HCT116 (cell line): ENCODE measurements at regions not wholly inside any gene's neighbourhood (a gene's known extent, or its start where the extent isn't known, plus 50 kb on each side); places are given as distances from the start of the nearest gene placed in this dataset.

ENCODE experiments used
- ATAC-seq: fragments of 200-7000 bp; cut with Tn5 transposase; 2 replicates; pipeline ENCODE4 v1.9.1; 2020; ENCODE audit warnings: mild to moderate bottlenecking, moderate library complexity
- BruUV-seq: library from RNA; stranded (reverse); fragments of 400-500 nt; replicated peaks from 2 replicates; lab custom pipeline; 2021; lab: Mats Ljungman, UMichigan
- CTCF ChIA-PET: fragments of 300-600 bp; sonication (Branson Sonifier 250); formaldehyde crosslinking; loops from one replicate; lab custom pipeline; 2021; ENCODE audit warnings: antibody characterized with exemption; lab: Charles Lee
- POLR2A ChIA-PET: fragments of 300-600, 350-600 bp; sonication (Branson Sonifier 250); formaldehyde crosslinking; loops from one replicate; lab custom pipeline; 2021; ENCODE audit warnings: antibody characterized with exemption; lab: Charles Lee
- RAD21 ChIA-PET, 2 experiments: fragments of 300-600 bp; sonication (Branson Sonifier 250); formaldehyde crosslinking; loops; one replicate each; lab custom pipeline; 2023; ENCODE audit warnings: low total read pairs in 2 of 2; ENCODE audit not compliant: uncharacterized antibody in 2 of 2, unreplicated experiment in 2 of 2, low non-redundant PET in 1 of 2; lab: Charles Lee
- DNase-seq: peaks from one replicate; pipeline ENCODE4 v3.0.0-alpha.2; 2010; ENCODE audit warnings: low read depth, low spot score
- H2AFZ ChIP-seq: fragments of 200-600 bp; shearing (Covaris generic), sonication (generic); 2 replicates; pipeline ENCODE4 v1.6.1; 2017; ENCODE audit warnings: low read depth, mixed run types, mixed read lengths, antibody characterized with exemption, low read length; ENCODE audit not compliant: poor library complexity, severe bottlenecking
- H3K27ac ChIP-seq: 2 replicates; pipeline ENCODE4 v1.5.1; 2012; ENCODE audit warnings: low read depth, low read length
- H3K27me3 ChIP-seq: fragments of 200-600 bp; sonication (generic); 2 replicates; pipeline ENCODE4 v1.6.1; 2016; ENCODE audit warnings: mixed run types, low read length, mixed read lengths; ENCODE audit not compliant: insufficient read depth
- H3K36me3 ChIP-seq, 2 experiments: fragments of 200-500 bp in 1 of 2; fragments of 200-600 bp in 1 of 2; sonication (Bioruptor generic) in 1 of 2; sonication (generic) in 1 of 2; 2 replicates each; pipeline versions ENCODE4 v1.5.1 to v1.6.1; 2014 to 2016; ENCODE audit warnings: low read length in 2 of 2, inconsistent platforms in 1 of 2, mixed read lengths in 1 of 2, mixed run types in 1 of 2; ENCODE audit not compliant: insufficient read depth in 2 of 2, control insufficient read depth in 1 of 2
- H3K4me1 ChIP-seq, 2 experiments: fragments of 200-600 bp in 1 of 2; sonication (generic) in 1 of 2; 2 replicates each; pipeline versions ENCODE4 v1.5.1 to v1.6.1; 2012 to 2017; ENCODE audit warnings: low read length in 2 of 2, inconsistent platforms in 1 of 2, mild to moderate bottlenecking in 1 of 2, mixed read lengths in 1 of 2, mixed run types in 1 of 2, moderate library complexity in 1 of 2; ENCODE audit not compliant: insufficient read depth in 2 of 2, control insufficient read depth in 1 of 2
- H3K4me2 ChIP-seq: fragments of 200-600 bp; sonication (generic); 2 replicates; pipeline ENCODE4 v1.6.1; 2017; ENCODE audit warnings: mixed run types, low read length, mixed read lengths
- H3K4me3 ChIP-seq, 2 experiments: fragments of 200-600 bp in 1 of 2; sonication (generic) in 1 of 2; replicated peaks in 1 of 2; 2 replicates each; pipeline ENCODE4 v1.5.1; 2011 to 2016; ENCODE audit warnings: low read length in 2 of 2, control low read depth in 1 of 2, low read depth in 1 of 2, mild to moderate bottlenecking in 1 of 2, mixed read lengths in 1 of 2, mixed run types in 1 of 2
- H3K79me2 ChIP-seq: fragments of 200-600 bp; sonication (generic); 2 replicates; pipeline ENCODE4 v1.6.1; 2017; ENCODE audit warnings: mild to moderate bottlenecking, mixed run types, low read length, moderate library complexity, mixed read lengths; ENCODE audit not compliant: insufficient read depth
- H3K9ac ChIP-seq: fragments of 200-600 bp; sonication (generic); 2 replicates; pipeline ENCODE4 v1.6.1; 2016; ENCODE audit warnings: low read length, mixed read lengths
- H3K9me2 ChIP-seq: fragments of 200-600 bp; sonication (generic), shearing (Covaris generic); 2 replicates; pipeline ENCODE4 v1.6.1; 2017; ENCODE audit warnings: mixed run types, mild to moderate bottlenecking, moderate library complexity; ENCODE audit not compliant: insufficient read depth
- H3K9me3 ChIP-seq, 2 experiments: fragments of 200-500 bp in 1 of 2; fragments of 200-600 bp in 1 of 2; sonication (Bioruptor generic) in 1 of 2; sonication (generic) in 1 of 2; 2 replicates each; pipeline ENCODE4 v1.6.1; 2014 to 2017; ENCODE audit warnings: low read length in 2 of 2, mixed read lengths in 2 of 2, inconsistent platforms in 1 of 2, low read depth in 1 of 2, mild to moderate bottlenecking in 1 of 2, mixed run types in 1 of 2, moderate library complexity in 1 of 2; ENCODE audit not compliant: control insufficient read depth in 1 of 2, insufficient read depth in 1 of 2
- H4K20me1 ChIP-seq: fragments of 200-600 bp; sonication (generic), shearing (Covaris generic); 2 replicates; pipeline ENCODE4 v1.6.1; 2017; ENCODE audit warnings: mixed run types, mild to moderate bottlenecking, moderate library complexity; ENCODE audit not compliant: insufficient read depth
- ATF3 ChIP-seq: IDR thresholded peaks from 2 replicates; pipeline ENCODE4 v1.6.1; 2012
- CBX3 ChIP-seq: IDR thresholded peaks from 2 replicates; pipeline ENCODE4 v1.6.1; 2012; ENCODE audit warnings: low read depth
- EZH2 ChIP-seq: fragments of 200-600 bp; sonication (generic); IDR thresholded peaks from 2 replicates; pipeline ENCODE4 v1.6.1; 2017; ENCODE audit warnings: antibody characterized with exemption, mixed run types
- EZH2phosphoT487 ChIP-seq: fragments of 200-600 bp; IDR thresholded peaks from 2 replicates; pipeline ENCODE4 v1.6.1; 2018; ENCODE audit warnings: antibody characterized with exemption, borderline replicate concordance
- FOSL1 ChIP-seq: IDR thresholded peaks from 2 replicates; pipeline ENCODE4 v1.6.1; 2012; ENCODE audit warnings: low read depth
- POLR2AphosphoS5 ChIP-seq: IDR thresholded peaks from 2 replicates; pipeline ENCODE4 v1.6.1; 2011; ENCODE audit warnings: mild to moderate bottlenecking, low read depth, low read length, moderate library complexity
- RAD21 ChIP-seq: IDR thresholded peaks from 2 replicates; pipeline ENCODE4 v1.6.1; 2012; ENCODE audit warnings: low read depth, mild to moderate bottlenecking
- SP1 ChIP-seq: IDR thresholded peaks from 2 replicates; pipeline ENCODE4 v1.6.1; 2012; ENCODE audit warnings: low read depth
- SRF ChIP-seq: IDR thresholded peaks from 2 replicates; pipeline ENCODE4 v1.6.1; 2012; ENCODE audit warnings: low read depth
- intact Hi-C: fragments of 100-400 bp; cut with micrococcal nuclease; formaldehyde crosslinking; loops from 2 replicates; pipeline ENCODE4 v1.10.0; 2022

DNA sequence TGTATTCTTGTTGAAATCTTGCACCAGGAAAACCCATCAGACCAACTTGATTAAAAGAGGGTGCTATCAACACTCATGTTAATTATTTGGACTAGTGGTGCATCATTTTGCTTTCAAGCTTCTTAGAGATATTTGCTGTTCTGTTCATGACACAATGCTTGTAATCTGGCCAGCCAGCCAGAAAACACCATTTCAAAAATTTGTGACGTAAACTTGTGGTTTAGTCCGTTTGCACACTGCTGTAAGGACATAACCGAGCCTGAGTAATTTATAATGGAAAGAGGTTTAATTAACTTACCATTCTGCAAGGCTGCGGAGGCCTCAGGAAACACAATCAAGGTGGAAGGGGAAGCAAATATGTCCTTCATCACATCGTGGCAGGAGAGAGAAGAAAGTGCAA is 374.3 kb upstream of the TGFBR2 start:
- Histone ChIP-seq H3K9ac (no peak overlapping the region), H3K27ac (no peak overlapping the region), H3K4me1 (peaks cover 24 to 25% of the 10 kb centered on the region in 2 experiments), H3K79me2 (no peaks in the 10 kb centered on the region), H4K20me1 (no peaks in the 10 kb centered on the region), H3K27me3 (no peaks in the 10 kb centered on the region), H3K9me3 (no peaks in the 10 kb centered on the region), H3K9me2 (no peaks in the 10 kb centered on the region), H3K36me3 (no peaks in the 10 kb centered on the region), H3K4me2 (no peak overlapping the region), H3K4me3 (no peak overlapping the region), H2AFZ (no peak overlapping the region)
- DNase-seq (no peak), ATAC-seq (no peak)
- ChIA-PET CTCF (no interaction called here), RAD21 (no interaction called here), POLR2A (no interaction called here)
- intact Hi-C loops, result no loop called here
- no TSS peak for BruUV-seq
- TF ChIP-seq SP1 (no peak), CBX3 (no peak), EZH2 (no peak), EZH2phosphoT487 (no peak), POLR2AphosphoS5 (no peak), RAD21 (no peak), SRF (no peak), FOSL1 (no peak), ATF3 (no peak)

DNA sequence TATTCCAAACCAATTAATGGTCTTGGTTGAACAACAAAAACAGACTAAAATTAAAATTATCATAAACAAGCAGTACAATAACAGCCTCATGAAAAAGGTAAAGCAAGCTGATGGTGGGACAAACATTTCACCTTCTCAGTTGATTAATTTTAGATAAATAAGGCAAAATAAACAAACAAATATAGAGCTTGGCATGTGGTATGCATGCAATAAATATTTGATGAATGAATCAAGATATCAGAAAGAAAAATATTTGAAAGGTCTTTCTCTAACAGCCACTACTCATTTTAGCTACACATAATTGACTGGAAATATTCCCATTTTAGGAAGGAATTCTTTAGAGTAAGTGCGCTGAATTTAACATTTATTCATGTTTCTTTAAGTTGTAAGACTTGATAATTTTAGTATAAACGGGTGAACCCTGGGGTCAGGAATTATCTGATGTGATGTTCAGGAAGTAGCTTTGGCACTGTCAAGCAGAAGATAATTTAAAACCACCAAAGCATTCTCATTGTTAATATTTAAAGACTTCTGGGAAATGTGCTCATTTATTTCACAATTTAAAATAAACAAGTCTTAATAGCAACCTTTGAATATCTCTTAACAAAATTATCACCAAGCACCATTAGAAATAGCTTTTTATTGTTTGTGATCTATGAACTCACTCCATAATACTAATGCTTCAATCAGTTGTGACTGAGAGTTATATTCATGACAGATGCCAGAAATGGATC is 372.3 kb upstream of the TGFBR2 start:
- intact Hi-C loops, result no loop called here
- Histone ChIP-seq H3K4me3 (no peak overlapping the region), H3K27me3 (no peaks in the 10 kb centered on the region), H3K79me2 (no peaks in the 10 kb centered on the region), H3K9ac (no peak overlapping the region), H3K9me3 (peaks cover 0 to 5% of the 10 kb centered on the region in 2 experiments; a peak in 1 of 4 replicates), H3K9me2 (no peaks in the 10 kb centered on the region), H3K36me3 (no peaks in the 10 kb centered on the region), H3K4me1 (peaks cover 4 to 8% of the 10 kb centered on the region in 2 experiments; a peak in 2 of 4 replicates), H3K27ac (no peak overlapping the region), H2AFZ (peak overlapping the region; percentile 93), H4K20me1 (no peaks in the 10 kb centered on the region), H3K4me2 (no peak overlapping the region)
- RAD21 ChIA-PET, result no interaction called here
- TF ChIP-seq SRF, result no peak
- POLR2A ChIA-PET, result no interaction called here
- ATAC-seq (no peak), DNase-seq (no peak)
- CTCF ChIA-PET, result interaction anchor here (0.7 kb wide), 1 partner anchor 35 kb away, joined by 3 read pairs; no protein-coding TSS in a partner anchor
- no TSS peak for BruUV-seq
